Body of pancreas (tissue), 4 donors: ENCODE measurements at regions not wholly inside any gene's neighbourhood (a gene's known extent, or its start where the extent isn't known, plus 50 kb on each side); places are given as distances from the start of the nearest gene placed in this dataset.

Experiments used
- POLR2A ChIP-seq, 3 donors: fragments of 450-650 bp; IDR thresholded peaks; one replicate each; pipeline ENCODE4 v1.6.1; 2016; ENCODE audit warnings: antibody characterized with exemption in 3 of 3, mild to moderate bottlenecking in 2 of 3
- TF ChIP-seq, protein P1 (sequence below), 7 experiments: fragments of 450-650 bp in 4 of 7; fragments of 200-600 bp in 3 of 7; sonication (generic) in 3 of 7; IDR thresholded peaks; one replicate each; pipeline ENCODE4 v1.5.1; 2016 to 2019; ENCODE audit warnings: antibody characterized with exemption in 7 of 7

DNA sequence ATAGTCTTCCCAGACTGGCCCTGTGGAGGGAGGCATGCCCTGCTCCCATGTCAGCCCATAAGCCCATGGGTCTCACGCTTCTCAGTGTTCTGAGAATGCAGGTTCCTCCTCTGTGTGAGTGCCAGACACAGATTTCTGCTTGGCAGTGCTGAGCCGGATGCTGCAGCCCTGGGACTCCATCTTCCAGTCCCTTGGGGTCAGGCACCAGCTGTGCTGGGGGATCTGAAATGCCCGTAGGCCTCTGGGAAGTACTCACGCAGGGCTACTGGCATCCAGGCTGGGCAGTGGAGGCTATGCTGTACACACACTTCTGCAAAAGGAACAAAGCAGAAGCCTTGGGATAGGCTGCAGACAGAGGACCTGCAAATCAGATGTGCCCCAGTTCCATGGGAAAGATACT, 1944.6 kb downstream of the EFNA5 start:
- TF ChIP-seq, protein P1, sequence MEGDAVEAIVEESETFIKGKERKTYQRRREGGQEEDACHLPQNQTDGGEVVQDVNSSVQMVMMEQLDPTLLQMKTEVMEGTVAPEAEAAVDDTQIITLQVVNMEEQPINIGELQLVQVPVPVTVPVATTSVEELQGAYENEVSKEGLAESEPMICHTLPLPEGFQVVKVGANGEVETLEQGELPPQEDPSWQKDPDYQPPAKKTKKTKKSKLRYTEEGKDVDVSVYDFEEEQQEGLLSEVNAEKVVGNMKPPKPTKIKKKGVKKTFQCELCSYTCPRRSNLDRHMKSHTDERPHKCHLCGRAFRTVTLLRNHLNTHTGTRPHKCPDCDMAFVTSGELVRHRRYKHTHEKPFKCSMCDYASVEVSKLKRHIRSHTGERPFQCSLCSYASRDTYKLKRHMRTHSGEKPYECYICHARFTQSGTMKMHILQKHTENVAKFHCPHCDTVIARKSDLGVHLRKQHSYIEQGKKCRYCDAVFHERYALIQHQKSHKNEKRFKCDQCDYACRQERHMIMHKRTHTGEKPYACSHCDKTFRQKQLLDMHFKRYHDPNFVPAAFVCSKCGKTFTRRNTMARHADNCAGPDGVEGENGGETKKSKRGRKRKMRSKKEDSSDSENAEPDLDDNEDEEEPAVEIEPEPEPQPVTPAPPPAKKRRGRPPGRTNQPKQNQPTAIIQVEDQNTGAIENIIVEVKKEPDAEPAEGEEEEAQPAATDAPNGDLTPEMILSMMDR (IDR thresholded peaks at IDR 0.05): no peak
- no peak for TF ChIP-seq POLR2A (IDR thresholded peaks at IDR 0.05)
